DMS153 treated with DMSO at 0.1 percent for 48 hours (cell line): ENCODE measurements at regions not wholly inside any gene's neighbourhood (a gene's known extent, or its start where the extent isn't known, plus 50 kb on each side); places are given as distances from the start of the nearest gene placed in this dataset.
A peak's percentile ranks its signal among the peaks of the same experiment; 100 is the strongest.

Experiments used
- DNase-seq: peaks from one replicate; lab custom pipeline; 2025; ENCODE audit not compliant: unreplicated experiment; lab: John Stamatoyannopoulos, UW

- no peak for DNase-seq
Observed at GRCh38 chrX:143800150-143800549, 79.6 kb upstream of the SPANXN2 start.

GRCh38 chrX:143788265-143788664, 67.7 kb upstream of the SPANXN2 start:
- peak; percentile 5 for DNase-seq

GRCh38 chrX:143787341-143787740, 66.8 kb upstream of the SPANXN2 start:
- no peak for DNase-seq

- DNase-seq, result no peak
Observed at GRCh38 chrX:143781103-143781502, 60.6 kb upstream of the SPANXN2 start.
